ENCODE measurements at regions not wholly inside any gene's neighbourhood (a gene's known extent, or its start where the extent isn't known, plus 50 kb on each side); places are given as distances from the start of the nearest gene placed in this dataset.

- TF ChIP-seq STAT1 (IDR thresholded peaks at IDR 0.05; ENCODE audit: unreplicated experiment) (no peak), ZNF331 (CRISPR knock-in tag; IDR thresholded peaks at IDR 0.05; ENCODE audit: low read depth) (no peak), NANOG (IDR thresholded peaks at IDR 0.05; ENCODE audit: borderline replicate concordance) (no peak), ZNF114 (CRISPR knock-in tag; IDR thresholded peaks at IDR 0.05) (no peak), ETS1 (IDR thresholded peaks at IDR 0.05) (no peak), EZH2 (IDR thresholded peaks at IDR 0.05; ENCODE audit: low read depth, unreplicated experiment) (no peak), CREB1 (CRISPR knock-in tag; IDR thresholded peaks at IDR 0.05; ENCODE audit: low read depth) (no peak)
Observed at GRCh38 chr3:95048564-95048963, 985.7 kb downstream of the NSUN3 start (continued).

GRCh38 chr3:95049841-95050240 is 987.0 kb downstream of the NSUN3 start:
- no peak for ATAC-seq
- no peak for DNase-seq (ENCODE audit: low spot score)
- H2AFZ ChIP-seq, result no peak overlapping the region
- no peaks in the 10 kb centered on the region for H3K27me3 Mint-ChIP-seq (ENCODE audit: insufficient read depth, low read depth, poor library complexity)
- no peak overlapping the region for H3K27ac ChIP-seq (ENCODE audit: low read depth)
- H3K27me3 ChIP-seq (ENCODE audit: insufficient read depth), result no peaks in the 10 kb centered on the region
- H3K79me2 ChIP-seq (replicated peaks; ENCODE audit: insufficient read depth), result no peaks in the 10 kb centered on the region
- H3K4me1 ChIP-seq (ENCODE audit: insufficient read depth), result no peaks in the 10 kb centered on the region
- TF ChIP-seq JUNB (IDR thresholded peaks at IDR 0.05; ENCODE audit: unreplicated experiment), result no peak
- TF ChIP-seq ZNF462 (CRISPR knock-in tag; IDR thresholded peaks at IDR 0.05), result no peak
- no peak for TF ChIP-seq NANOG (IDR thresholded peaks at IDR 0.05; ENCODE audit: borderline replicate concordance)
- TF ChIP-seq CREB1 (CRISPR knock-in tag; IDR thresholded peaks at IDR 0.05; ENCODE audit: low read depth), result no peak
- H3K36me3 ChIP-seq (ENCODE audit: insufficient read depth), result no peaks in the 10 kb centered on the region
- H3K4me1 Mint-ChIP-seq, result no peaks in the 10 kb centered on the region
- H3K4me3 Mint-ChIP-seq, result no peak overlapping the region
- no peaks in the 10 kb centered on the region for H4K20me1 ChIP-seq (replicated peaks; ENCODE audit: insufficient read depth)
- H3K9me3 Mint-ChIP-seq, result no peaks in the 10 kb centered on the region
- no peaks in the 10 kb centered on the region for H3F3A ChIP-seq (replicated peaks; ENCODE audit: low read depth)
- H3K27ac Mint-ChIP-seq, result no peak overlapping the region
- no peak overlapping the region for H3K4me2 ChIP-seq
- H3K36me3 Mint-ChIP-seq (ENCODE audit: low read depth), result no peaks in the 10 kb centered on the region; the same call in 2 of the 3 replicates
- H3K9me2 ChIP-seq (ENCODE audit: insufficient read depth), result no peaks in the 10 kb centered on the region
- H3K4me3 ChIP-seq, result no peak overlapping the region

Data from GM23338 (cell line).